ENCODE measurements at regions not wholly inside any gene's neighbourhood (a gene's known extent, or its start where the extent isn't known, plus 50 kb on each side); places are given as distances from the start of the nearest gene placed in this dataset.

- no peak for TF ChIP-seq CTCF (IDR thresholded peaks at IDR 0.05)
- no peaks in the 10 kb centered on the region for H3K36me3 ChIP-seq
- DNase-seq = no peak
- no peak overlapping the region for H3K27ac ChIP-seq
- no peaks in the 10 kb centered on the region for H3K27me3 ChIP-seq
- H3K9me3 ChIP-seq = no peaks in the 10 kb centered on the region
- H3K4me3 ChIP-seq = no peak overlapping the region
- H3K9ac ChIP-seq (ENCODE audit: low read depth in 2 of 2, low read length in 2 of 2) = no peak overlapping the region
- H3K4me1 ChIP-seq = no peaks in the 10 kb centered on the region
- intact Hi-C loops (cut with DNase I) = no loop called here
These were observed 478.3 kb upstream of the ERCC4 start for GRCh38 chr16:13441675-13442074.

- no peaks in the 10 kb centered on the region for H3K36me3 ChIP-seq
- no peak for TF ChIP-seq CTCF (IDR thresholded peaks at IDR 0.05)
- intact Hi-C loops (cut with DNase I) = no loop called here
- no peaks in the 10 kb centered on the region for H3K9me3 ChIP-seq
- no peak overlapping the region for H3K27ac ChIP-seq
- no peaks in the 10 kb centered on the region for H3K27me3 ChIP-seq
- DNase-seq = no peak
- no peak overlapping the region for H3K4me3 ChIP-seq
- no peaks in the 10 kb centered on the region for H3K4me1 ChIP-seq
- no peak overlapping the region for H3K9ac ChIP-seq (ENCODE audit: low read depth in 2 of 2, low read length in 2 of 2)
These were observed 471.6 kb upstream of the ERCC4 start for GRCh38 chr16:13448346-13448745.

DNA sequence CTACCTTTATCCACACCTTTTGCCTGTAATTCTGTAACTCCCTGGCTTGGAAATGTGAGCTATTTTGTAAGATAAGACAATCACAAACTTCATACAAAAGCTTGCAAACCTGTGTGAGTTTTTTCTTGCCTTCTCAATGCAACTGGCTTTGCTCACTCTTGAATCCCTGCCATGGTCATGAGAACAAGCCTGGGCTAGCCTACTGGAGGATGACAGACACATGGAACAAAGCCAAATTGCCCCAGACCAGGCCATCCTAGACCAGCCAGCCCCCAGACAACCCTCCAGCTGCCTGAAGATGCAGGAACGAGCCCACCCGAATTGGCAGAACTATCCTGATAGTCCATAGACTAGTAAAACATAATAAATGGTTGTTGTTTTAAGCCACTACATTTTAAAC lies 466.6 kb upstream of the ERCC4 start:
- intact Hi-C loops (cut with DNase I) = no loop called here
- H3K4me1 ChIP-seq = no peaks in the 10 kb centered on the region
- H3K9me3 ChIP-seq = no peaks in the 10 kb centered on the region
- TF ChIP-seq CTCF (IDR thresholded peaks at IDR 0.05) = no peak
- H3K9ac ChIP-seq (ENCODE audit: low read depth in 2 of 2, low read length in 2 of 2) = no peak overlapping the region
- no peaks in the 10 kb centered on the region for H3K27me3 ChIP-seq
- no peak overlapping the region for H3K4me3 ChIP-seq
- DNase-seq = no peak
- H3K27ac ChIP-seq = no peak overlapping the region
- no peaks in the 10 kb centered on the region for H3K36me3 ChIP-seq

DNA sequence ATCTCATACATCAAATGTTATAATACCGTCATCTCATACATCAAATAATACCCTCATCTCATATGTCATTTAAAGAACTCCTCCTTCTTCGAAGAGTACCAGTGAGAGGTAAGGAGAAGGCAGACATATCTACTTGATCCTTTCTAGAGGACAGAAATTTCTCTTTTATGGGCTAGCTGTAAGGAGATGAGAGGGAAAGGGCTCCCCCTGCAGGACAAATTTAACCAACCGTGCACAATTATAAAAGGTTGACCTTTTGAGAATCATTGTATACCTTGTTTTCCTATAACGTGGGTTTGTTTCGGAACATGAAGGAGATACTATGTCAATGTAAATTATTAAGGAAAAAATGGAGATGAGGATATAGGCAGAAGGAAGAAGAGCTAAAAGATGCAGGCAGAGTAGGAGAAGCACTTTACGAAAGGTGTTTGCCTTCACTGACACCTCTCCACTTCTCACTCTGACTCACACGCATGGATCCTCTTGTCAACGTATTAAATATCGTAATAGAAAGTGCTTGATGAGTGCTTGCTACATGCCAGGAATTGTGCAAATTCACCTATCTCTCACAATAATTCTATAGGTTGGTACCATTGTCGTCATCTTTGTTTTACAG lies 465.9 kb upstream of the ERCC4 start:
- peak; percentile 15 for TF ChIP-seq CTCF (IDR thresholded peaks at IDR 0.05)
- no peaks in the 10 kb centered on the region for H3K27me3 ChIP-seq
- no peak overlapping the region for H3K27ac ChIP-seq
- H3K9me3 ChIP-seq = no peaks in the 10 kb centered on the region
- H3K36me3 ChIP-seq = no peaks in the 10 kb centered on the region
- intact Hi-C loops (cut with DNase I) = no loop called here
- no peak overlapping the region for H3K9ac ChIP-seq (ENCODE audit: low read depth in 2 of 2, low read length in 2 of 2)
- H3K4me3 ChIP-seq = no peak overlapping the region
- DNase-seq = peak; percentile 20
- no peaks in the 10 kb centered on the region for H3K4me1 ChIP-seq

GRCh38 chr16:13463619-13464018 lies 456.3 kb upstream of the ERCC4 start:
- intact Hi-C loops (cut with DNase I) = no loop called here
- H3K27me3 ChIP-seq = no peaks in the 10 kb centered on the region
- H3K9ac ChIP-seq (ENCODE audit: low read depth in 2 of 2, low read length in 2 of 2) = no peak overlapping the region
- H3K27ac ChIP-seq = no peak overlapping the region
- no peak overlapping the region for H3K4me3 ChIP-seq
- H3K4me1 ChIP-seq = no peaks in the 10 kb centered on the region
- no peaks in the 10 kb centered on the region for H3K36me3 ChIP-seq
- no peak for TF ChIP-seq CTCF (IDR thresholded peaks at IDR 0.05)
- H3K9me3 ChIP-seq = no peaks in the 10 kb centered on the region
- no peak for DNase-seq
